ENCODE measurements at regions not wholly inside any gene's neighbourhood (a gene's known extent, or its start where the extent isn't known, plus 50 kb on each side); places are given as distances from the start of the nearest gene placed in this dataset.

- no peak overlapping the region for H3K4me3 ChIP-seq (ENCODE audit: low read length)
- TF ChIP-seq ZNF274 (IDR thresholded peaks at IDR 0.05; ENCODE audit: low read depth, low read length) = no peak
These were observed 50.8 kb upstream of the GADL1 start for GRCh38 chr3:30945291-30945690.

- no peak for TF ChIP-seq ZNF274 (IDR thresholded peaks at IDR 0.05; ENCODE audit: low read depth, low read length)
- H3K4me3 ChIP-seq (ENCODE audit: low read length) = no peak overlapping the region
These were observed 54.0 kb upstream of the GADL1 start for GRCh38 chr3:30948426-30948825.

- H3K4me3 ChIP-seq (ENCODE audit: low read length) = no peak overlapping the region
- no peak for TF ChIP-seq ZNF274 (IDR thresholded peaks at IDR 0.05; ENCODE audit: low read depth, low read length)
These were observed 57.4 kb upstream of the GADL1 start for GRCh38 chr3:30951826-30952225.

- TF ChIP-seq ZNF274 (IDR thresholded peaks at IDR 0.05; ENCODE audit: low read depth, low read length) = no peak
These were observed 58.3 kb upstream of the GADL1 start for GRCh38 chr3:30952786-30953185.

GRCh38 chr3:30954426-30954825 is 60.0 kb upstream of the GADL1 start:
- TF ChIP-seq ZNF274 (IDR thresholded peaks at IDR 0.05; ENCODE audit: low read depth, low read length) = no peak
- no peak overlapping the region for H3K4me3 ChIP-seq (ENCODE audit: low read length)

More at GRCh38 chr3:30952786-30953185, 58.3 kb upstream of the GADL1 start:
- no peak overlapping the region for H3K4me3 ChIP-seq (ENCODE audit: low read length)

- H3K4me3 ChIP-seq (ENCODE audit: low read length) = no peak overlapping the region
- TF ChIP-seq ZNF274 (IDR thresholded peaks at IDR 0.05; ENCODE audit: low read depth, low read length) = no peak
These were observed 67.6 kb upstream of the GADL1 start for GRCh38 chr3:30962084-30962483.

GRCh38 chr3:30962493-30962892 is 68.0 kb upstream of the GADL1 start:
- no peak overlapping the region for H3K4me3 ChIP-seq (ENCODE audit: low read length)
- TF ChIP-seq ZNF274 (IDR thresholded peaks at IDR 0.05; ENCODE audit: low read depth, low read length) = no peak

GRCh38 chr3:30963223-30963722 is 68.8 kb upstream of the GADL1 start:
- TF ChIP-seq ZNF274 (IDR thresholded peaks at IDR 0.05; ENCODE audit: low read depth, low read length) = no peak
- no peak overlapping the region for H3K4me3 ChIP-seq (ENCODE audit: low read length)

- no peak for TF ChIP-seq ZNF274 (IDR thresholded peaks at IDR 0.05; ENCODE audit: low read depth, low read length)
- H3K4me3 ChIP-seq (ENCODE audit: low read length) = no peak overlapping the region
These were observed 70.2 kb upstream of the GADL1 start for GRCh38 chr3:30964612-30965011.

- no peak overlapping the region for H3K4me3 ChIP-seq (ENCODE audit: low read length)
- TF ChIP-seq ZNF274 (IDR thresholded peaks at IDR 0.05; ENCODE audit: low read depth, low read length) = no peak
These were observed 72.4 kb upstream of the GADL1 start for GRCh38 chr3:30966896-30967295.

- no peak for TF ChIP-seq ZNF274 (IDR thresholded peaks at IDR 0.05; ENCODE audit: low read depth, low read length)
- no peak overlapping the region for H3K4me3 ChIP-seq (ENCODE audit: low read length)
These were observed 75.7 kb upstream of the GADL1 start for GRCh38 chr3:30970183-30970582.

- no peak for TF ChIP-seq ZNF274 (IDR thresholded peaks at IDR 0.05; ENCODE audit: low read depth, low read length)
- no peak overlapping the region for H3K4me3 ChIP-seq (ENCODE audit: low read length)
These were observed 78.0 kb upstream of the GADL1 start for GRCh38 chr3:30972449-30972848.

GRCh38 chr3:30974071-30974470 is 79.6 kb upstream of the GADL1 start:
- no peak for TF ChIP-seq ZNF274 (IDR thresholded peaks at IDR 0.05; ENCODE audit: low read depth, low read length)
- H3K4me3 ChIP-seq (ENCODE audit: low read length) = no peak overlapping the region

- TF ChIP-seq ZNF274 (IDR thresholded peaks at IDR 0.05; ENCODE audit: low read depth, low read length) = no peak
- H3K4me3 ChIP-seq (ENCODE audit: low read length) = no peak overlapping the region
These were observed 83.1 kb upstream of the GADL1 start for GRCh38 chr3:30977592-30977991.

GRCh38 chr3:30980993-30981392 is 86.5 kb upstream of the GADL1 start:
- no peak overlapping the region for H3K4me3 ChIP-seq (ENCODE audit: low read length)
- TF ChIP-seq ZNF274 (IDR thresholded peaks at IDR 0.05; ENCODE audit: low read depth, low read length) = no peak

- no peak for TF ChIP-seq ZNF274 (IDR thresholded peaks at IDR 0.05; ENCODE audit: low read depth, low read length)
- no peak overlapping the region for H3K4me3 ChIP-seq (ENCODE audit: low read length)
These were observed 88.1 kb upstream of the GADL1 start for GRCh38 chr3:30982416-30983075.
